GM12892 (cell line): ENCODE measurements at regions not wholly inside any gene's neighbourhood (a gene's known extent, or its start where the extent isn't known, plus 50 kb on each side); places are given as distances from the start of the nearest gene placed in this dataset.

Experiments used
- POLR2A ChIP-seq: IDR thresholded peaks from 2 replicates; pipeline ENCODE4 v1.6.1; 2011; ENCODE audit warnings: low read depth, low read length, control low read depth
- POLR2AphosphoS5 ChIP-seq: IDR thresholded peaks from 2 replicates; pipeline ENCODE4 v1.6.1; 2011; ENCODE audit warnings: low read depth, low read length, control low read depth

DNA sequence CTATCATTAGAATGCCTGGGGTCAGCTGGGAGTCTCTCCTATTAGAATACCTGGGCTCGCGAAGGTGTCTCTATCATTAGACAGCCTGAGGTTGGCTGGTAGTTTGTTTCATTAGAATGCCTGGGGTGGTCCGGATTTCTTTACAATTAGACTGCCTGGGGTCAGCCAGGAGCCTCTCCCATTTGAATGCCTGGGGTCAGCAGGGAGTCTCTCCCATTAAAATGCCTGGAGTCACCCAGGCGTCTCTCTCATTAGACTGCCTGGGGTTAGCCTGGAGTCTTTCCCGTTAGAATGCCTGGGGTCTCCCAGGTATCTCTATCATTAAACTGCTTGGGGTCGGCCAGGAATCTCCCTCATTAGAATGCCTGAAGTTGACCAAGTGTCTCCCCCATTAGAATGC lies 1458.3 kb downstream of the UQCRFS1 start:
- TF ChIP-seq POLR2AphosphoS5 (no peak), POLR2A (no peak)
